B cell (primary cell): ENCODE measurements at regions not wholly inside any gene's neighbourhood (a gene's known extent, or its start where the extent isn't known, plus 50 kb on each side); places are given as distances from the start of the nearest gene placed in this dataset.

Source experiments
- ATAC-seq: fragments of 200-7000 bp; cut with Tn5 transposase; one replicate; pipeline ENCODE4 v1.10.0; 2021; ENCODE audit warnings: low read depth, mild to moderate bottlenecking, moderate number of reproducible peaks, moderate library complexity
- CTCF ChIA-PET: fragments of 350-600 bp; sonication (Branson Sonifier 250); formaldehyde crosslinking; loops from one replicate; lab custom pipeline; 2021; ENCODE audit warnings: antibody characterized with exemption, inconsistent platforms; lab: Charles Lee
- POLR2A ChIA-PET: fragments of 350-600 bp; sonication (Branson Sonifier 250); formaldehyde crosslinking; loops from one replicate; lab custom pipeline; 2021; ENCODE audit warnings: antibody characterized with exemption; lab: Charles Lee
- DNase-seq: peaks from one replicate; pipeline ENCODE4 v3.0.0; 2013
- H2AFZ ChIP-seq: 2 replicates; pipeline ENCODE4 v1.6.1; 2012; ENCODE audit warnings: mild to moderate bottlenecking, low read depth, low read length; ENCODE audit not compliant: insufficient read depth, poor library complexity, severe bottlenecking
- H3K27ac ChIP-seq, 2 donors: 1 replicate in 1 of 2; 2 replicates in 1 of 2; pipeline ENCODE4 v1.5.1; 2012 to 2013; ENCODE audit warnings: low read length in 2 of 2, mild to moderate bottlenecking in 2 of 2, moderate library complexity in 1 of 2
- H3K27me3 ChIP-seq, 4 experiments: fragments of 200-600 bp in 1 of 4; sonication (generic) in 1 of 4; replicated peaks in 1 of 4; 1 replicate in 2 of 4; 2 replicates in 2 of 4; pipeline versions ENCODE4 v1.6.1 to v1.7.0; 2013 to 2016; ENCODE audit warnings: low read length in 3 of 4, mild to moderate bottlenecking in 2 of 4, mixed read lengths in 1 of 4, moderate library complexity in 1 of 4; ENCODE audit not compliant: insufficient read depth in 4 of 4, control insufficient read depth in 3 of 4; ENCODE audit errors: control extremely low read depth in 1 of 4
- H3K36me3 ChIP-seq, 2 experiments: replicated peaks in 1 of 2; 1 replicate in 1 of 2; 2 replicates in 1 of 2; pipeline versions ENCODE4 v1.6.1 to v1.7.1; 2013; ENCODE audit warnings: low read length in 1 of 2; ENCODE audit not compliant: insufficient read depth in 2 of 2, control insufficient read depth in 1 of 2; ENCODE audit errors: control extremely low read depth in 1 of 2, extremely low read depth in 1 of 2
- H3K4me1 ChIP-seq, 2 donors: fragments of 200-600 bp in 1 of 2; sonication (generic) in 1 of 2; 1 replicate in 1 of 2; 2 replicates in 1 of 2; pipeline versions ENCODE4 v1.5.1 to v1.6.1; 2013 to 2017; ENCODE audit warnings: low read length in 2 of 2; ENCODE audit not compliant: control insufficient read depth in 2 of 2, insufficient read depth in 2 of 2
- H3K4me2 ChIP-seq: replicated peaks from 2 replicates; pipeline ENCODE3; 2012; ENCODE audit warnings: mild to moderate bottlenecking, low read depth, low read length; ENCODE audit not compliant: poor library complexity, severe bottlenecking
- H3K4me3 ChIP-seq, 5 experiments: fragments of 200-600 bp in 1 of 5; sonication (generic) in 1 of 5; 1 replicate in 3 of 5; 2 replicates in 2 of 5; pipeline versions ENCODE4 v1.5.1 to v1.7.0; 2011 to 2016; ENCODE audit warnings: low read length in 4 of 5, mild to moderate bottlenecking in 4 of 5, low read depth in 2 of 5, control low read depth in 1 of 5, moderate library complexity in 1 of 5; ENCODE audit not compliant: insufficient read depth in 1 of 5; ENCODE audit errors: control extremely low read depth in 1 of 5, extremely low read depth in 1 of 5
- H3K79me2 ChIP-seq: fragments of 200-600 bp; sonication (generic); one replicate; pipeline ENCODE4 v1.6.0; 2016; ENCODE audit warnings: low read length; ENCODE audit not compliant: control insufficient read depth, insufficient read depth
- H3K9ac ChIP-seq: fragments of 200-600 bp; sonication (generic); 2 replicates; pipeline ENCODE4 v1.6.1; 2017; ENCODE audit warnings: mild to moderate bottlenecking, low read length, moderate library complexity
- H3K9me3 ChIP-seq, 3 donors: one replicate each; pipeline versions ENCODE4 v1.6.1 to v1.7.1; 2013; ENCODE audit warnings: low read length in 2 of 3; ENCODE audit not compliant: control insufficient read depth in 2 of 3, insufficient read depth in 1 of 3; ENCODE audit errors: control extremely low read depth in 1 of 3
- H4K20me1 ChIP-seq: 2 replicates; pipeline ENCODE4 v1.6.0; 2012; ENCODE audit warnings: mild to moderate bottlenecking, low read length; ENCODE audit not compliant: insufficient read depth, control insufficient read depth, poor library complexity, severe bottlenecking
- H3K27ac Mint-ChIP-seq: one replicate; pipeline ENCODE4 v1.8.0; 2021; ENCODE audit warnings: mixed read lengths
- H3K27me3 Mint-ChIP-seq: one replicate; pipeline ENCODE4 v1.8.0; 2021; ENCODE audit warnings: mixed read lengths
- H3K4me1 Mint-ChIP-seq: one replicate; pipeline ENCODE4 v1.8.0; 2021; ENCODE audit warnings: mixed read lengths
- H3K4me3 Mint-ChIP-seq: one replicate; pipeline ENCODE4 v1.8.0; 2021; ENCODE audit warnings: mixed read lengths
- H3K9me3 Mint-ChIP-seq: one replicate; pipeline ENCODE4 v1.8.0; 2022; ENCODE audit warnings: mixed read lengths; ENCODE audit not compliant: insufficient read depth
- CTCF ChIP-seq: fragments of 200-600 bp; IDR thresholded peaks from one replicate; pipeline ENCODE4 v1.8.0; 2022; ENCODE audit warnings: antibody characterized with exemption, mild to moderate bottlenecking
- EZH2 ChIP-seq: IDR thresholded peaks from 2 replicates; pipeline ENCODE4 v1.6.1; 2012; ENCODE audit warnings: borderline replicate concordance, low read depth, mild to moderate bottlenecking, moderate library complexity, low read length; ENCODE audit not compliant: insufficient read depth, poor library complexity, severe bottlenecking
- WGBS: methylation state at CpG from one replicate; pipeline ENCODE4 v1.1.5; 2013; ENCODE audit warnings: missing lambda C conversion rate; ENCODE audit not compliant: insufficient coverage; 5-methylcytosine and 5-hydroxymethylcytosine counted together
- intact Hi-C: fragments of 100-400 bp; cut with micrococcal nuclease; formaldehyde crosslinking; loops from one replicate; pipeline ENCODE4 v1.10.0; 2022

GRCh38 chr7:38112075-38112474 lies 66.0 kb upstream of the STARD3NL start:
- intact Hi-C loops = no loop called here
- Histone ChIP-seq H4K20me1 (no peaks in the 10 kb centered on the region), H3K9ac (no peak overlapping the region), H3K4me1 (no peaks in the 10 kb centered on the region), H3K27me3 (peaks cover 0 to 5% (median 2%) of the 10 kb centered on the region in 4 experiments), H3K9me3 (no peaks in the 10 kb centered on the region), H3K79me2 (no peaks in the 10 kb centered on the region), H3K4me2 (no peak overlapping the region), H3K36me3 (no peaks in the 10 kb centered on the region), H3K4me3 (no peak overlapping the region), H2AFZ (no peak overlapping the region), H3K27ac (no peak overlapping the region)
- WGBS = no CpG with 5 or more reads among the region's 2 CpGs
- Mint-ChIP-seq H3K4me1 (no peaks in the 10 kb centered on the region), H3K9me3 (no peaks in the 10 kb centered on the region), H3K27ac (no peak overlapping the region), H3K27me3 (peaks cover 34% of the 10 kb centered on the region), H3K4me3 (no peak overlapping the region)
- ChIA-PET POLR2A (no interaction called here), CTCF (interaction anchor here (1.1 to 1.2 kb wide), 2 partner anchors 101 to 110 kb away, joined by 3 to 6 read pairs; no protein-coding TSS in a partner anchor)
- DNase-seq (no peak), ATAC-seq (no peak)
- no peak for TF ChIP-seq EZH2
- TF ChIP-seq CTCF = no peak

- no CpG with 5 or more reads among the region's 1 CpG for WGBS
- no peak overlapping the region for H3K27ac Mint-ChIP-seq
- no peak for DNase-seq
- no peaks in the 10 kb centered on the region for H3K79me2 ChIP-seq
- no peak overlapping the region for H3K9ac ChIP-seq
- H3K4me3 Mint-ChIP-seq = no peak overlapping the region
- peaks cover 0 to 2% (median 0%) of the 10 kb centered on the region in 3 donors for H3K9me3 ChIP-seq
- ATAC-seq = no peak
- H2AFZ ChIP-seq = no peak overlapping the region
- no peak overlapping the region for H3K4me2 ChIP-seq
- ChIA-PET POLR2A (no interaction called here), CTCF (interaction anchor here (1.0 kb wide), 1 partner anchor 103 kb away, joined by 4 read pairs; no protein-coding TSS in a partner anchor)
- H3K4me3 ChIP-seq = no peak overlapping the region
- peaks cover 5% of the 10 kb centered on the region for H3K9me3 Mint-ChIP-seq
- peaks cover 21% of the 10 kb centered on the region for H3K27me3 Mint-ChIP-seq
- no peaks in the 10 kb centered on the region for H4K20me1 ChIP-seq
- no peak for TF ChIP-seq EZH2
- TF ChIP-seq CTCF = no peak
- H3K4me1 ChIP-seq = no peaks in the 10 kb centered on the region
- H3K36me3 ChIP-seq = no peaks in the 10 kb centered on the region
- intact Hi-C loops = no loop called here
- peaks cover 0 to 5% (median 1%) of the 10 kb centered on the region in 4 experiments for H3K27me3 ChIP-seq
- H3K4me1 Mint-ChIP-seq = no peaks in the 10 kb centered on the region
- H3K27ac ChIP-seq = no peak overlapping the region
Observed at GRCh38 chr7:38120076-38120475, 58.0 kb upstream of the STARD3NL start.
